ENCODE measurements at regions not wholly inside any gene's neighbourhood (a gene's known extent, or its start where the extent isn't known, plus 50 kb on each side); places are given as distances from the start of the nearest gene placed in this dataset.

GRCh38 chr11:11039208-11039965 lies 181.5 kb upstream of the ZBED5 start:
- no peak for DNase-seq (ENCODE audit: low read depth)

GRCh38 chr11:11038782-11039181 lies 180.9 kb upstream of the ZBED5 start:
- no peak for DNase-seq (ENCODE audit: low read depth)

GRCh38 chr11:11038352-11038751 lies 180.5 kb upstream of the ZBED5 start:
- DNase-seq (ENCODE audit: low read depth): no peak

- DNase-seq (ENCODE audit: low read depth): no peak
Observed at GRCh38 chr11:11036848-11037732, 179.2 kb upstream of the ZBED5 start.

- DNase-seq (ENCODE audit: low read depth): no peak
Observed at GRCh38 chr11:11036185-11036847, 178.5 kb upstream of the ZBED5 start.

GRCh38 chr11:11035331-11035730 lies 177.5 kb upstream of the ZBED5 start:
- no peak for DNase-seq (ENCODE audit: low read depth)

GRCh38 chr11:11034476-11034875 lies 176.6 kb upstream of the ZBED5 start:
- DNase-seq (ENCODE audit: low read depth): no peak

- no peak for DNase-seq (ENCODE audit: low read depth)
Observed at GRCh38 chr11:11032066-11032465, 174.2 kb upstream of the ZBED5 start.

GRCh38 chr11:11029027-11029426 lies 171.2 kb upstream of the ZBED5 start:
- no peak for DNase-seq (ENCODE audit: low read depth)

GRCh38 chr11:11028017-11028692 lies 170.3 kb upstream of the ZBED5 start:
- DNase-seq (ENCODE audit: low read depth): peak; percentile 39

GRCh38 chr11:11027288-11027687 lies 169.4 kb upstream of the ZBED5 start:
- no peak for DNase-seq (ENCODE audit: low read depth)

GRCh38 chr11:11025087-11025486 lies 167.2 kb upstream of the ZBED5 start:
- DNase-seq (ENCODE audit: low read depth): no peak

GRCh38 chr11:11022125-11022730 lies 164.4 kb upstream of the ZBED5 start:
- no peak for DNase-seq (ENCODE audit: low read depth)

- no peak for DNase-seq (ENCODE audit: low read depth)
Observed at GRCh38 chr11:11021563-11021962, 163.7 kb upstream of the ZBED5 start.

- no peak for DNase-seq (ENCODE audit: low read depth)
Observed at GRCh38 chr11:11020747-11021149, 162.9 kb upstream of the ZBED5 start.

- no peak for DNase-seq (ENCODE audit: low read depth)
Observed at GRCh38 chr11:11020219-11020726, 162.4 kb upstream of the ZBED5 start.

- DNase-seq (ENCODE audit: low read depth): no peak
Observed at GRCh38 chr11:11016943-11017342, 159.1 kb upstream of the ZBED5 start.

GRCh38 chr11:11016068-11016467 lies 158.2 kb upstream of the ZBED5 start:
- DNase-seq (ENCODE audit: low read depth): no peak

- no peak for DNase-seq (ENCODE audit: low read depth)
Observed at GRCh38 chr11:11011617-11012016, 153.8 kb upstream of the ZBED5 start.

GRCh38 chr11:11010624-11011127 lies 152.8 kb upstream of the ZBED5 start:
- no peak for DNase-seq (ENCODE audit: low read depth)

- DNase-seq (ENCODE audit: low read depth): no peak
Observed at GRCh38 chr11:11009179-11009578, 151.3 kb upstream of the ZBED5 start.
